ENCODE measurements at regions not wholly inside any gene's neighbourhood (a gene's known extent, or its start where the extent isn't known, plus 50 kb on each side); places are given as distances from the start of the nearest gene placed in this dataset.

- H2BK5ac ChIP-seq (ENCODE audit: low read depth, low read length, poor library complexity, severe bottlenecking): no peak overlapping the region
- no peak overlapping the region for H4K5ac ChIP-seq (ENCODE audit: low read depth, low read length)
- no peaks in the 10 kb centered on the region for H3K79me1 ChIP-seq (ENCODE audit: low read depth in 1 of 2, low read length in 2 of 2)
- no peak overlapping the region for H3K18ac ChIP-seq (ENCODE audit: low read depth, low read length)
- no peak overlapping the region for H3K27ac ChIP-seq (ENCODE audit: insufficient read depth, low read length)
- no peak overlapping the region for H2BK20ac ChIP-seq (ENCODE audit: low read depth, low read length)
- TF ChIP-seq CEBPB (IDR thresholded peaks at IDR 0.05; ENCODE audit: low read depth, low read length): no peak
- TF ChIP-seq SMC3 (IDR thresholded peaks at IDR 0.05; ENCODE audit: low read depth, low read length): no peak
- TF ChIP-seq ELK1 (IDR thresholded peaks at IDR 0.05; ENCODE audit: borderline replicate concordance, low read depth, low read length): no peak
- TF ChIP-seq, protein P1, sequence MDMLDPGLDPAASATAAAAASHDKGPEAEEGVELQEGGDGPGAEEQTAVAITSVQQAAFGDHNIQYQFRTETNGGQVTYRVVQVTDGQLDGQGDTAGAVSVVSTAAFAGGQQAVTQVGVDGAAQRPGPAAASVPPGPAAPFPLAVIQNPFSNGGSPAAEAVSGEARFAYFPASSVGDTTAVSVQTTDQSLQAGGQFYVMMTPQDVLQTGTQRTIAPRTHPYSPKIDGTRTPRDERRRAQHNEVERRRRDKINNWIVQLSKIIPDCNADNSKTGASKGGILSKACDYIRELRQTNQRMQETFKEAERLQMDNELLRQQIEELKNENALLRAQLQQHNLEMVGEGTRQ (IDR thresholded peaks at IDR 0.05; ENCODE audit: low read depth, low read length): no peak
- TF ChIP-seq RCOR1 (IDR thresholded peaks at IDR 0.05; ENCODE audit: insufficient replicate concordance, low read length): no peak
- TF ChIP-seq, protein P2, sequence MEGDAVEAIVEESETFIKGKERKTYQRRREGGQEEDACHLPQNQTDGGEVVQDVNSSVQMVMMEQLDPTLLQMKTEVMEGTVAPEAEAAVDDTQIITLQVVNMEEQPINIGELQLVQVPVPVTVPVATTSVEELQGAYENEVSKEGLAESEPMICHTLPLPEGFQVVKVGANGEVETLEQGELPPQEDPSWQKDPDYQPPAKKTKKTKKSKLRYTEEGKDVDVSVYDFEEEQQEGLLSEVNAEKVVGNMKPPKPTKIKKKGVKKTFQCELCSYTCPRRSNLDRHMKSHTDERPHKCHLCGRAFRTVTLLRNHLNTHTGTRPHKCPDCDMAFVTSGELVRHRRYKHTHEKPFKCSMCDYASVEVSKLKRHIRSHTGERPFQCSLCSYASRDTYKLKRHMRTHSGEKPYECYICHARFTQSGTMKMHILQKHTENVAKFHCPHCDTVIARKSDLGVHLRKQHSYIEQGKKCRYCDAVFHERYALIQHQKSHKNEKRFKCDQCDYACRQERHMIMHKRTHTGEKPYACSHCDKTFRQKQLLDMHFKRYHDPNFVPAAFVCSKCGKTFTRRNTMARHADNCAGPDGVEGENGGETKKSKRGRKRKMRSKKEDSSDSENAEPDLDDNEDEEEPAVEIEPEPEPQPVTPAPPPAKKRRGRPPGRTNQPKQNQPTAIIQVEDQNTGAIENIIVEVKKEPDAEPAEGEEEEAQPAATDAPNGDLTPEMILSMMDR (conservative IDR thresholded peaks at IDR 0.05; ENCODE audit: low read depth, low read length): no peak
- TF ChIP-seq POLR2A (IDR thresholded peaks at IDR 0.05; ENCODE audit: low read depth, low read length): no peak
- TF ChIP-seq NFE2L2 (IDR thresholded peaks at IDR 0.05; ENCODE audit: low read depth, low read length): no peak
- no peak for TF ChIP-seq RFX5 (IDR thresholded peaks at IDR 0.05; ENCODE audit: low read depth, low read length)
- TF ChIP-seq MAFK (IDR thresholded peaks at IDR 0.05; ENCODE audit: low read depth, low read length): no peak
- no peak for TF ChIP-seq BHLHE40 (IDR thresholded peaks at IDR 0.05; ENCODE audit: low read depth, low read length)
- no peak for TF ChIP-seq CHD1 (IDR thresholded peaks at IDR 0.05; ENCODE audit: low read depth, low read length)
- no peak overlapping the region for H3K4me3 ChIP-seq (ENCODE audit: insufficient read depth, low read depth, low read length)
- ATAC-seq (ENCODE audit: low read depth): no peak
- 100% methylated on average over 1 of the region's 3 CpGs; no CpG with 5 or more reads in 1 of the 2 experiments for WGBS, 2 experiments (ENCODE audit: extremely low coverage in 2 of 2, insufficient read length in 1 of 2)
- DNase-seq: no peak
- H3K36me3 ChIP-seq (ENCODE audit: control insufficient read depth, insufficient read depth, low read length): no peaks in the 10 kb centered on the region
- BruUV-seq (replicated peaks): no TSS peak
- H3K4me1 ChIP-seq (ENCODE audit: control insufficient read depth, insufficient read depth, low read length): peaks cover 2% of the 10 kb centered on the region; the same call in 1 of the 2 replicates
- in situ Hi-C loops (cut with MboI; ENCODE audit: low sequenced_read_pairs): no loop called here
- no peak overlapping the region for H2AFZ ChIP-seq (replicated peaks; ENCODE audit: low read length, poor library complexity)
- no peak overlapping the region for H3K56ac ChIP-seq (ENCODE audit: extremely low read depth, insufficient read depth, low read length)
- peaks cover 4% of the 10 kb centered on the region; the same call in 1 of the 2 replicates for H3K9me1 ChIP-seq (ENCODE audit: insufficient read depth, low read length)
- no peak overlapping the region for H2BK120ac ChIP-seq (ENCODE audit: low read depth, low read length)
- no peak overlapping the region for H3K23ac ChIP-seq (ENCODE audit: low read depth, low read length)
- no peak overlapping the region for H4K8ac ChIP-seq (ENCODE audit: low read depth in 2 of 2, low read length in 2 of 2)
- H3K4me2 ChIP-seq (ENCODE audit: low read depth, low read length): no peak overlapping the region
- no peak overlapping the region for H3K14ac ChIP-seq (replicated peaks; ENCODE audit: low read depth, low read length)
- H2AK5ac ChIP-seq (ENCODE audit: low read depth, low read length): no peak overlapping the region
- no peak overlapping the region for H2AK9ac ChIP-seq (replicated peaks; ENCODE audit: low read depth, low read length, poor library complexity)
- intact Hi-C loops (cut with micrococcal nuclease): loop anchor here (10.0 kb wide), 1 partner anchor 315 kb away; no protein-coding TSS in a partner anchor
- peaks cover 8% of the 10 kb centered on the region for H3K27me3 ChIP-seq (ENCODE audit: control insufficient read depth, insufficient read depth, low read length)
- H4K91ac ChIP-seq (ENCODE audit: insufficient read depth, low read depth, low read length): no peak overlapping the region
- dilution Hi-C loops (cut with HindIII; ENCODE audit: low sequenced_read_pairs, unreplicated experiment): no loop called here
- no peak overlapping the region for H3K9ac ChIP-seq (ENCODE audit: low read depth, low read length)
- H4K20me1 ChIP-seq (ENCODE audit: insufficient read depth, low read length): no peaks in the 10 kb centered on the region
- POLR2A ChIA-PET (ENCODE audit: unreplicated experiment): no interaction called here
- CTCF ChIA-PET: no interaction called here
- H3K9me3 ChIP-seq (ENCODE audit: control insufficient read depth, insufficient read depth, low read length): no peaks in the 10 kb centered on the region
- no peak overlapping the region for H2BK15ac ChIP-seq (ENCODE audit: low read depth, low read length)
- H3K4ac ChIP-seq (ENCODE audit: low read depth, low read length): no peak overlapping the region
These were observed 204.5 kb downstream of the KCNRG start for GRCh38 chr13:50219743-50220142.
